GM18520 (cell line): ENCODE measurements at regions not wholly inside any gene's neighbourhood (a gene's known extent, or its start where the extent isn't known, plus 50 kb on each side); places are given as distances from the start of the nearest gene placed in this dataset.
"Not testable (repeated sequence)": the region's sequence is repeated elsewhere in the genome, so short reads cannot be mapped to it uniquely, and the experiment has no call there.

Source experiments
- ATAC-seq: cut with Tn5 transposase; IDR thresholded peaks from one replicate; pipeline ENCODE4 v1.9.1; 2021; ENCODE audit not compliant: unreplicated experiment

GRCh38 chr14:83253870-83254269 lies 1720.2 kb upstream of the SEL1L start:
- ATAC-seq, result no peak

GRCh38 chr14:83255015-83255726 lies 1721.5 kb upstream of the SEL1L start:
- ATAC-seq, result no peak

GRCh38 chr14:83255727-83256090 lies 1722.1 kb upstream of the SEL1L start:
- ATAC-seq, result no peak

GRCh38 chr14:83257466-83258439 lies 1724.1 kb upstream of the SEL1L start:
- ATAC-seq, result no peak

GRCh38 chr14:83260751-83261150 lies 1727.1 kb upstream of the SEL1L start:
- ATAC-seq, result no peak

GRCh38 chr14:83269583-83269982 lies 1735.9 kb upstream of the SEL1L start:
- no peak for ATAC-seq

- no peak for ATAC-seq
Observed at GRCh38 chr14:83271663-83272062, 1738.0 kb upstream of the SEL1L start.

- no peak for ATAC-seq
Observed at GRCh38 chr14:83280719-83281118, 1747.1 kb upstream of the SEL1L start.

- ATAC-seq, result no peak
Observed at GRCh38 chr14:83282706-83283105, 1749.1 kb upstream of the SEL1L start.

GRCh38 chr14:83287300-83287699 lies 1753.6 kb upstream of the SEL1L start:
- no peak for ATAC-seq

GRCh38 chr14:83289390-83289789 lies 1755.7 kb upstream of the SEL1L start:
- no peak for ATAC-seq

GRCh38 chr14:83289896-83290295 lies 1756.2 kb upstream of the SEL1L start:
- no peak for ATAC-seq

GRCh38 chr14:83290447-83290846 lies 1756.8 kb upstream of the SEL1L start:
- ATAC-seq, result no peak

GRCh38 chr14:83291714-83292113 lies 1758.1 kb upstream of the SEL1L start:
- ATAC-seq, result no peak

GRCh38 chr14:83294941-83295340 lies 1761.3 kb upstream of the SEL1L start:
- no peak for ATAC-seq

- ATAC-seq, result no peak
Observed at GRCh38 chr14:83297361-83297760, 1763.7 kb upstream of the SEL1L start.

GRCh38 chr14:83298016-83298415 lies 1764.4 kb upstream of the SEL1L start:
- ATAC-seq, result not testable (repeated sequence)

GRCh38 chr14:83300476-83301064 lies 1766.9 kb upstream of the SEL1L start:
- no peak for ATAC-seq

GRCh38 chr14:83301791-83302190 lies 1768.1 kb upstream of the SEL1L start:
- no peak for ATAC-seq

GRCh38 chr14:83309211-83309610 lies 1775.6 kb upstream of the SEL1L start:
- ATAC-seq, result no peak

GRCh38 chr14:83309833-83310232 lies 1776.2 kb upstream of the SEL1L start:
- ATAC-seq, result no peak

GRCh38 chr14:83312511-83312910 lies 1778.9 kb upstream of the SEL1L start:
- no peak for ATAC-seq
